NCI-H2081 (cell line): ENCODE measurements at regions not wholly inside any gene's neighbourhood (a gene's known extent, or its start where the extent isn't known, plus 50 kb on each side); places are given as distances from the start of the nearest gene placed in this dataset.
"Not testable (repeated sequence)": the region's sequence is repeated elsewhere in the genome, so short reads cannot be mapped to it uniquely, and the experiment has no call there.

Source experiments
- DNase-seq, 2 experiments: peaks; one replicate each; lab custom pipeline; 2025; lab: John Stamatoyannopoulos, UW

GRCh38 chr1:198411240-198411639, 129.2 kb downstream of the ATP6V1G3 start:
- no peak for DNase-seq

GRCh38 chr1:198408716-198409115, 131.8 kb downstream of the ATP6V1G3 start:
- no peak for DNase-seq

- not testable (repeated sequence) for DNase-seq
These were observed 135.8 kb downstream of the ATP6V1G3 start for GRCh38 chr1:198404632-198405031.

GRCh38 chr1:198400063-198400462, 140.4 kb downstream of the ATP6V1G3 start:
- no peak for DNase-seq

GRCh38 chr1:198399452-198399851, 141.0 kb downstream of the ATP6V1G3 start:
- DNase-seq, result no peak

- DNase-seq, result no peak
These were observed 143.2 kb downstream of the ATP6V1G3 start for GRCh38 chr1:198397208-198397808.

- DNase-seq, result no peak
These were observed 149.0 kb downstream of the ATP6V1G3 start for GRCh38 chr1:198391393-198392020.

GRCh38 chr1:198387587-198387986, 152.9 kb downstream of the ATP6V1G3 start:
- DNase-seq, result no peak

- DNase-seq, result no peak
These were observed 160.2 kb downstream of the ATP6V1G3 start for GRCh38 chr1:198380275-198380674.

GRCh38 chr1:198377702-198378101, 162.8 kb downstream of the ATP6V1G3 start:
- DNase-seq, result no peak

- no peak for DNase-seq
These were observed 166.2 kb downstream of the ATP6V1G3 start for GRCh38 chr1:198374288-198374687.

- DNase-seq, result no peak
These were observed 167.1 kb downstream of the ATP6V1G3 start for GRCh38 chr1:198373376-198373775.
